ENCODE measurements at regions not wholly inside any gene's neighbourhood (a gene's known extent, or its start where the extent isn't known, plus 50 kb on each side); places are given as distances from the start of the nearest gene placed in this dataset.

DNA sequence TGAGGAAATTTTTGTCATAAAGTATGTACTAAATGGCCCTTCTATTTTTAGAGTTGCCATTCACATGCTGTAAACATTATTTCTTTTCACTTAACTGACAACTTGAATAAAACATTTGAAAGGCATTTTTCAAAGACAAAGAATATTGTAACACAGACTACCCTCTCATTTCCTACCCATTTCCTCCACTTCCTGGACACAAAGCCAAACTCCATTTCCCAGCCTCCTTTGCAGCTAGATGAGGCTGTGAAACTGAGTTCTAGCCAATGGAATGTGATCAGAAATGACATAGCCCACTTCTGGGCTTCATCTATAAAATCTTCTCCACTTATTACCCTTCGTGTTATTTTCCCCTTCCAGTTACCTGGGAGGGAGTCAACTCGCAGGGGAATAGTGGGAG, 288.9 kb upstream of the DPH6 start:
- Histone ChIP-seq H3K27me3 (ENCODE audit: insufficient read depth, low read length) (no peaks in the 10 kb centered on the region), H3K23me2 (ENCODE audit: insufficient read length, low read depth, low read length, poor library complexity, severe bottlenecking) (no peaks in the 10 kb centered on the region), H2BK20ac (ENCODE audit: low read depth, low read length, poor library complexity, severe bottlenecking) (no peak overlapping the region), H3K23ac (ENCODE audit: insufficient read length, low read depth, low read length) (no peak overlapping the region), H2AFZ (ENCODE audit: low read length) (no peak overlapping the region), H3K14ac (ENCODE audit: insufficient read depth, low read length) (no peak overlapping the region), H2BK12ac (ENCODE audit: insufficient read length, low read depth, low read length) (no peak overlapping the region), H3K4me1 (ENCODE audit: insufficient read depth, low read length) (0 out of 2 replicates have a peak, but pooled peaks cover 3% of the 10 kb centered on the region), H4K5ac (ENCODE audit: insufficient read length, low read depth, low read length) (no peak overlapping the region), H3K4me2 (ENCODE audit: insufficient read depth, insufficient read length, low read length) (no peak overlapping the region), H3T11ph (ENCODE audit: low read length) (no peak overlapping the region), H2AK5ac (ENCODE audit: insufficient read length, low read length) (no peak overlapping the region), H3K79me1 (ENCODE audit: insufficient read depth, low read depth, low read length, poor library complexity, severe bottlenecking) (no peaks in the 10 kb centered on the region), H4K8ac (replicated peaks; ENCODE audit: insufficient read length, low read depth, low read length) (no peak overlapping the region), H3K27ac (ENCODE audit: insufficient read length, low read depth, low read length) (no peak overlapping the region), H3K18ac (ENCODE audit: insufficient read length, low read depth, low read length) (no peak overlapping the region), H2BK15ac (ENCODE audit: low read depth, low read length) (no peak overlapping the region), H3K79me2 (ENCODE audit: insufficient read depth, low read length) (no peaks in the 10 kb centered on the region), H2BK5ac (ENCODE audit: insufficient read length, low read length) (no peak overlapping the region), H2BK120ac (ENCODE audit: low read depth, low read length, poor library complexity, severe bottlenecking) (no peak overlapping the region), H4K20me1 (ENCODE audit: control insufficient read depth, insufficient read depth, insufficient read length) (no peaks in the 10 kb centered on the region), H3K56ac (ENCODE audit: insufficient read length, low read depth, low read length) (no peak overlapping the region), H3K9me3 (ENCODE audit: control insufficient read depth, low read depth, low read length) (no peaks in the 10 kb centered on the region), H3K9ac (ENCODE audit: extremely low read depth, insufficient read length, low read length) (no peak overlapping the region), H3K4ac (ENCODE audit: low read depth, low read length) (no peak overlapping the region), H4K91ac (ENCODE audit: insufficient read length, low read depth, low read length) (no peak overlapping the region)
- no peak overlapping the region for H3K4me3 Mint-ChIP-seq
- no peaks in the 10 kb centered on the region for H3K9me3 Mint-ChIP-seq
- H3K4me1 Mint-ChIP-seq = peaks cover 12 to 15% of the 10 kb centered on the region in 2 experiments
- H3K27ac Mint-ChIP-seq = no peak overlapping the region
- no peak for TF ChIP-seq CTCF (conservative IDR thresholded peaks at IDR 0.05)
- no peak for DNase-seq
- peaks cover 0 to 2% (median 0%) of the 10 kb centered on the region in 3 experiments; a peak in 2 of 7 replicates for H3K36me3 Mint-ChIP-seq (ENCODE audit: insufficient read depth in 1 of 3, low read depth in 3 of 3)
- H3K27me3 Mint-ChIP-seq (ENCODE audit: low read depth) = peaks cover 2% of the 10 kb centered on the region; the same call in 1 of the 2 replicates
- no CpG with 5 or more reads among the region's 2 CpGs for WGBS (ENCODE audit: extremely low coverage, insufficient read length, low lambda C conversion rate)

All from H9 (cell line).